Liver (tissue), 3 donors: ENCODE measurements at regions not wholly inside any gene's neighbourhood (a gene's known extent, or its start where the extent isn't known, plus 50 kb on each side); places are given as distances from the start of the nearest gene placed in this dataset.

Experiments
- CTCF ChIP-seq: fragments of 150-350 bp; IDR thresholded peaks from 2 replicates; pipeline ENCODE4 v1.5.1; 2017; ENCODE audit warnings: improper control_type of control experiment, low read depth, low read length; ENCODE audit not compliant: missing input control
- HNF4A ChIP-seq, 2 donors: conservative IDR thresholded peaks; 2 replicates each; pipeline ENCODE4 v1.6.1; 2016; ENCODE audit warnings: antibody characterized with exemption in 2 of 2, mild to moderate bottlenecking in 2 of 2
- MAX ChIP-seq: IDR thresholded peaks from 2 replicates; pipeline ENCODE4 v1.6.1; 2016; ENCODE audit warnings: antibody characterized with exemption
- REST ChIP-seq: IDR thresholded peaks from 2 replicates; pipeline ENCODE4 v1.6.1; 2016; ENCODE audit warnings: antibody characterized with exemption, mild to moderate bottlenecking
- donor health status: healthy.
- donor health status: healthy.

- TF ChIP-seq CTCF, result no peak
- TF ChIP-seq HNF4A (conservative IDR thresholded peaks at IDR 0.05), result no peak
- no peak for TF ChIP-seq MAX
- no peak for TF ChIP-seq REST
These were observed 66.3 kb upstream of the PRDX6 start for GRCh38 chr1:173410794-173411236.
